Retina (tissue), 1 donor: ENCODE measurements at regions not wholly inside any gene's neighbourhood (a gene's known extent, or its start where the extent isn't known, plus 50 kb on each side); places are given as distances from the start of the nearest gene placed in this dataset.
"Not testable (repeated sequence)": the region's sequence is repeated elsewhere in the genome, so short reads cannot be mapped to it uniquely, and the experiment has no call there.

Experiments
- DNase-seq: peaks from one replicate; pipeline ENCODE4 v3.0.0-alpha.2; 2016

DNA sequence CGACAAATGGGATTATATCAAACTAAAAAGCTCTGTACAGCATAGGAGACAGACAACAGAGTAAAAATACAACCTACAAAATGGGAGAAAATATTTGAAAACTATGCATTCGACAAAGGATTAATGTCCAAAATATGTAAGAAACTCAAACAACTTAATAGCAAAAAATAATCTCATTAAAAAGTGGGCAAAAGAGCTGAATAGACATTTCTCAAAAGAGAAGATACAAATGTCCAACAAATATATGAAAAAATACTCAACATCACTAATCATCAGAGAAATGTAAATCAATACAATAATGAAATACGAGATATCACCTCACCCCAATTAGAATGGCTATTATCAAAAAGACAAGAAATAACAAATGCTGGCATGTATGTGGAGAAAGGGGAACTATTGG, 272.9 kb downstream of the KLHL13 start:
- DNase-seq = no peak

DNA sequence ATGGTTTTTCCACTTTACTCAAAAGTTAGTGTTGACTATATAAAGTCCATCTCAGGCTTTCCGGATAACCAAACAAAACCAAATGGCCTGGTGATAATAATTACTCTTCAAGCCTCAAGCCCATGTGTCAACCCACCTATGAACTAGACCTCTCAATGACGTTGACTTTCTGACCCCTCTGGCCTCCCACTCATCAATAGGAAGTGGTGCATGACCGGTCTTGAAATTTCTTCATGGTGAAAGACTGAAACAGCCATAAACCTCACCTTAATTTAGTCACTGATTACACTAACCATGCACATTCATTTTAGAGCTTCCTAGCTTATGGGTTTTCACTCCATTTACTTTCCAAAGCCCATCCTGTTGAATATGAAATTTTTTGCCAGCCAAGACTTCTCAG, 276.0 kb downstream of the KLHL13 start:
- no peak for DNase-seq

DNA sequence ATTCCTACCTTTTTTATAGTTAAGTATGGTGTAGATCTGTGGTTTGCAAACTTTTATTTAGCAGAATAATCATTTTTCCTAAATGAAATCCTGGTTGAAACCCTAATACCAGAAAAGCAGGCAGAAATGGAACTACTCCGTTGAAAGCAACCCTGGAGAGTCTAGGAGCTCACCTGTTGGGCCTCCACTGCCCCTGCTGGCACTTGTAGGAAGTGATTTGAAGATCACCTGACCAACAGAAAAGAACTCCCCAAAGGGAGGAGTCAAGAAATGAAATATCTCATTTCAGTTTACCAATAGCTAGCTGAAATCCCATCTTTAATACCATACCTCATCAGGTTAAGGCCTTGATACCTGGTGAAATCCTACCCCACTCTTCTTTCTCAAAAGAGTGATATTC, 277.1 kb downstream of the KLHL13 start:
- DNase-seq = no peak

DNA sequence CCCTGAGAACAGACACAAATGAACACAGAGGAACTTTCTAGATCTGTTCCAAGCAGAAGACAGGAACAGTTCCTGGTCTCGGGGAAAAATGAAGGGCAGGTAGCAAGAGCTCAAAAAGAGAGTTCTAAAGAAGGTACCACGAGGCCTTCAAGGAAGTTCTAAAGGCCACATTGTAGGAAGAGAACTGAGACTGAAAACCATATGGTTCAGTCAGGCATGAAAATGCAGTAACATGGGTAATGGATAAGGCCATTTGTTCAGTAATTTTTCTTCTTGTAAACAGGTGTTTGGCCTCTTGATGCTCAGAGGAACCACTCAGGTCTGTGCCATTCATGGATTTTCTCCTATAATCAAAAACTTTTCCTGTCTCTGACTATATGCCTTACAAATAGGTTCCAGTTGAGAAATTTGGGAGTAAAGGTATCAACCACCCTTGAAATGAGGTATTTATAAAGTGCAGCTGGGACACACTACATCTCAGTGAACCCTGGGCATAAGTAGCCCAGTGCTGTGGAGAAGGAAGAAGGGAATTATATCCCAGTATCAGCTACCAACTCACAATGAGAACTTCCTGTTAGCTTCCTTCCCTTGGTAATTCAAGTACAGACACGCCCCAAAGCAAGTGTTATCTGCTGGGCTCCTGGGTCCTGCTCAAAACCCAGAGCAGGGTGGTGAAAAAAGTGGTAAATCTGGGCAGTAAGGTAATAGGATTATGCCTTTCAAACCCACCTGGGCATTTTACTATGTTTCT, 277.9 kb downstream of the KLHL13 start:
- DNase-seq = no peak

DNA sequence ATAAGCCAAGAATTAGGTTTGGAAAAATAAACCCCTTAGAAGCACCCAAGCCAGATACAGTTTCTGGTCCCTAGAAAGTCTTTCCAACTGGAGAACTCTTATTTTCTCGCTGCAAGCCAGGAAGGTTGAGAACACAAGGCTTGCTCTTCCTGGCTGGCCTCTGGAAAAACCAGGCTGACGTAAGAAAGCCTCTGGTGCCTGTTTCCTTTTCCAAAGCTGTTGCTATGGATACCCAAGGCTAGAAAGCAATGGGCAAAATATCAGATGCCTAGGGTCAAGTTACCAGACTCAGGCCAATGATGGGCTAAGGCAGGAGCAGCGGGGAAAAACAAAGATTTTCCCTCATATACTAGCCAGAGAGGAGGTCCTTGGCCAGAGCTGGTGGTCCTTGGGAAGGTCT, 281.6 kb downstream of the KLHL13 start:
- DNase-seq = no peak

DNA sequence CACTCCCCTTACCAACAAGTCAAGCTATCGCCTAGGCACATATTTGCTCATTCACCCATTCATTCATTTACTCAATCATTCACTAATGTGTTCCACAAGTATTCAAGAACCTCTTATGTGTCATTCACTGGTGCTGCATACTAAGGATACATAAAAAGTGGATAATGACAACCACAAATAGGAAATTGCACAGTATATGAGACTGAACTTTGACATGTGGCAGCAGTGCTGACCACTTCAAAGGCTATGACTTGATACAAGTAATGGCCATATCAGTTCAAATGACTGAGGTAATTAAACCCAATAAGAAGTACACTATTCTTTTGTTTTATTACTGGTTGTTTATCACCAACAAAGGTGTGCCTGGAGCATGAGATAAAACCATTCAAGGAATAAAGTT, 282.5 kb downstream of the KLHL13 start:
- no peak for DNase-seq

DNA sequence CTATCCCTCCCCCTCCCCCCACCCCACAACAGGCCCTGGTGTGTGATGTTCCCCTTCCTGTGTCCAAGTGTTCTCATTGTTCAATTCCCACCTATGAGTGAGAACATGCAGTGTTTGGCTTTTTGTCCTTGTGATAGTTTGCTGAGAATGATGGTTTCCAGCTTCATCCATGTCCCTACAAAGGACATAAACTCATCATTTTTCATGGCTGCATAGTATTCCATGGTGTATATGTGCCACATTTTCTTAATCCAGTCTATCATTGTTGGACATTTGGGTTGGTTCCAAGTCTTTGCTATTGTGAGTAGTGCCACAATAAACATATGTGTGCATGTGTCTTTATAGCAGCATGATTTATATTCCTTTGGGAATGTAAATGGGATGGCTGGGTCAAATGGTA, 295.1 kb downstream of the KLHL13 start:
- not testable (repeated sequence) for DNase-seq

DNA sequence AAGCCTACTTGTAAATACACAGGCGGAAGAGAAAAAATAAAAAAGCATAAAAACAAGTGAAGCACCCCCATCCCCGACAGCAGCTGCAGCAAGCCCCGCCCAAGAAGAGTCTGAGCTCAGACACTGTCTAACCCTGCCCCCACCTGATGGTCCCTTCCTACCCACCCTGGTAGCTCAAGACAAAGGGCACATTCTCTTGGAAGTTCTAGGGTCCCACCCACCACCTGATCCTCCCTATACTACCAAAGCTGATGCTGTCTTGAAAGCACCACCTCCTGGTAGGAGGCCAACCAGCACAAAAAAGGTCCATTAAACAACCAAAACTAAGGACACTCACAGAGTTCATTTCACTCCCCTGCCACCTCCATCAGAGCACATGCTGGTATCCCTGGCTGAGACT, 308.2 kb downstream of the KLHL13 start:
- no peak for DNase-seq

DNA sequence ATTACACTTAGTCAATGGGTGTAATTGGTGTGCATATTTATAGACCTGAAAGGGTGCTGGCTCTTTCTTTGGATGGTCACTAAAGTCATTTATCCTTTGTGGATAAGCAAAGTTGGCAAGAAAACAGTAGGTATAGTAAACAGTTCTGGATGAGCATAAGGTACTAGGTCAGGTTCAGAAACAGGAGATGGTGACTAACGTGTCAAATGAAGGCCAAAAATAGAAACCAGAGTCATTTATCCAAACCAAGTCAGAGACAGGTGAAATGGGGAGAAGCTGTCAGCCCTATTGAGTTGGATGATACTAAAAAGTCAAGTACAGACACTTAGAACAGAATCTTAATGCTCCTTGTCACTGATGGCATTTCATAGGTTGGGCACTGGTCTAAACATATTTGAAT, 313.1 kb downstream of the KLHL13 start:
- no peak for DNase-seq

DNA sequence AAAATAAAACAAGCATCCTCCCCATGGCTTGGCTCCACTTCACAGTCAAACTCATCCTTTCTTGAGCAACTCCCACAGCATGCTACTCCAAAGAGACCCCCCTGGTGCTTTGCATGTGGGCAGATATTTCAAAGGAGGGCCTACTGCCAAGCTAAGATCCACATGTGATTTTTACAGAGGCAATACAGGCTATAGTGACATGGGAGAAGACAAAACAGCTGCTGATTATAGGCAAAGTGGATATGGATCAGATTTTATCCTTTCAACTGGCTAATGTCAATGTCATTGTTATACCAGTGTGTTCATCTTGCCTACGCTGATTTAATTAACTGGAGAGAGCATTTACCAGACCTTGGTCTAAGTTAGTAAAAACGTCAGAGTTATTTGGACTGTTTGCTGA, 328.3 kb downstream of the KLHL13 start:
- DNase-seq = no peak

DNA sequence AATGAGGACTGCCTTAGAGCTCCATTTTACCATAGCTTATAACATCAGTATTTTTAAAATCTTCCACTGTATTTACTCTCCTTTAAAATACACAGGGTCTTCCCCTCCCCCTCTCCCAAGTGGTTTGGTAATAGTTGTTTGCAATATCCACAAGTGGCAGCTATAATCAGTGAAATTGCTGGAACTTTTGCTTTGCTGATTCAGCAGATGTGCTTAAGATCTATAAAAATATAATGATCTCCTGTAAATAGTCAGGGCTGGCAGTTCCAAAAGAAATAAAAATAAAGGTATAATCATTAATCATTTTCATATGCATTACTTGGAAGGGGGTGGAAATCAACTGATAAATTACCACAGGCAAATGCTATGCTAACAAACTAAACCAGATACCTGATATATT, 345.2 kb downstream of the KLHL13 start:
- no peak for DNase-seq

DNA sequence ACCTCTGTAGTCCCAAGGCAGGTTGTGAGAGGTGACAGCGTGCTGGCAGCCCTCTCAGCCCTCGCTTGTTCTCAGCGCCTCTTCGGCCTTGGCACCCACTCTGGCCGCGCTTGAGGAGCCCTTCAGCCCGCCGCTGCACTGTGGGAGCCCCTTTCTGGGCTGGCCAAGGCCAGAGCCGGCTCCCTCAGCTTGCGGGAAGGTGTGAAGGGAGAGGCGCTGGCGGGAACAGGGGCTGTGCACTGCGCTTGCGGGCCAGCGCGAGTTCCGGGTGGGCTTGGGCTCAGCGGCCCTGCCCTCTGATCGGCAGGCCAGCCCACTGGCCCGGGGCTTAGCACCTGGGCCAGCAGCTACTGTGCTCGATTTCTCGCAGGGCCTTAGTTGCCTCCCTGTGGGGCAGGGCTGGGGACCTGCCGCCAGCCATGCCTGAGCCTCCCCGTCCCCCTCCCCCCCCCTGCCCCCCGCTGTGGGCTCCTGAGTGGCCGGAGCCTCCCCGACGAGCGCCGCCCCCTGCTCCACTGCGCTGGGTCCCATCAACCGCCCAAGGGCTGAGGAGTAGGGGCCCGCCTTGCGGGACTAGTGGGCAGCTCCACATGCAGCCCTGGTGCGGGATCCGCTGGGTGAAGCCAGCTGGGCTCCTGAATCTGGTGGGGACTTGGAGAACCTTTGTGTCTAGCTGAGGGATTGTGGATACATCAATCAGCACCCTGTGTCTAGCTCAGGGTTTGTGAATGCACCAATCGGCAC, 347.6 kb downstream of the KLHL13 start:
- DNase-seq = no peak

DNA sequence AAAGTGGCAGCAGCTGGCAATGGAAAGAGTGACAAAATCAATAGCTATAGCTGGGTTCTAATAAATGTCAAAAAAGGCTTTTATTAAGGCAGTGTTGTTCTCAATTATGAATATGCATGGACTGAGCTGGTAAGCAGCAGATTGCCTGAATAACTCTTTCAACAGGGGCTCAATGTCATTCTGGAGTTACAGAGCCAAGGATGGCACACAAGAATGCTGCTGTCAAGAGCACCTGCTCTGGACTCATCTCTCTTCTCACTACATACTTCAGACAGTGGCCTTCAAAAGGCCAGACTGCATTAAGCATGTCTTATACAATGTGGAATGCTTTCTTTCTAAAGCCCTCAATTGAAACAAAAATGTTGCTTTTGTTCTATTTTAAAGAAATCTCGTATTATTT, 351.4 kb downstream of the KLHL13 start:
- DNase-seq = no peak

DNA sequence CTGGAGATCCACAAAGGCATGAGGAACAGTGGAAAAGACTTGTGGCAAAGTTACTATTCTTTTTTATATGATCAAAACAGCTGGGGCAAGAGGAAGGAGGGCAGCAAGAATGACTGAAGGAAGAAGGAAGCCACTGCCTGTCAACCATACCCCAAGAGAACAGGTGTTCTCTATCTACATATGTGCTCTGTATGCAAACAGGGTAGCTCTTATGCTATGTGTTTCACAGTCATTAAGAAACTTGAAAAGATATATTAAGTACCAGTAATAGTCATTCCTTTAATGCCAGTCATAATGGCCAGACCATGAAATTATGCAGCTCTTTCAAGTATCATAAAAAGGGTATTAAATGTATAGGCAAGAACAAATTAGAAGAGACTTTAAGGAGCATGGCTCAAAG, 363.9 kb downstream of the KLHL13 start:
- no peak for DNase-seq

DNA sequence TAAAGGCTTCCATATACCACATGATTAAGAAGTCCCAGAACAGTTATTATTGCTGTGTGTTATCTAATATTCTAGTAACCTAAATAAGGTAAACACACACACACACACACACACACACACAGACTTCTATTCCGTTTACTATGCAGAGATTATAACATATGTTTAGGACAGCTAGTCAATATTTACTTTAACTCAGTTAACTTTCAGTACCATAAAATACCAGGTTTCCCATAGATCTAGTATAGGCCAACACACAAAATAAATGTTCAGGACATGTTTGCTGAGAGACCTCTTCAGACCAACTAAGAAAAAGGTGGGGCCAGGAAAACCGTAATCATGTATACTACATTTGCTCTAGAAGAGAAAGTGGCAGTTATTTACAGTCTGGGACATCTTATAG, 365.5 kb downstream of the KLHL13 start:
- no peak for DNase-seq

DNA sequence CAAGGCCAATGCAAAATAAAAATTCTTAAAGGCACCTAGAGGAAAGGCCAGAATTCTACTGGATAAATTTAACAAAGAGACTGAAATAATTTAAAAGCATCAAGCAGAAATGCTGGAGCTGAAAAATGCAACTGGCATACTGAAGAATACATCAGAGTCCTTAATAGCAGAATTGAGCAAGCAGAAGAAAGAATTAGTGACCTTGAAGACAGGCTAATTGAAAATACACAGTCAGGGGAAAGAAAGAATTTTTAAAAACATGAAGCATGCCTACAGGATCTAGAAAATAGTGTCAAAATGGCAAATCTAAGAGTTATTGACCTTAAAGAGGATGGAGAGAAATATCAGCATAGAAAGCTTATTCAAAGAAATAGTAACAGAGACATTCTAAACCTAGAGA, 371.7 kb downstream of the KLHL13 start:
- DNase-seq = no peak

DNA sequence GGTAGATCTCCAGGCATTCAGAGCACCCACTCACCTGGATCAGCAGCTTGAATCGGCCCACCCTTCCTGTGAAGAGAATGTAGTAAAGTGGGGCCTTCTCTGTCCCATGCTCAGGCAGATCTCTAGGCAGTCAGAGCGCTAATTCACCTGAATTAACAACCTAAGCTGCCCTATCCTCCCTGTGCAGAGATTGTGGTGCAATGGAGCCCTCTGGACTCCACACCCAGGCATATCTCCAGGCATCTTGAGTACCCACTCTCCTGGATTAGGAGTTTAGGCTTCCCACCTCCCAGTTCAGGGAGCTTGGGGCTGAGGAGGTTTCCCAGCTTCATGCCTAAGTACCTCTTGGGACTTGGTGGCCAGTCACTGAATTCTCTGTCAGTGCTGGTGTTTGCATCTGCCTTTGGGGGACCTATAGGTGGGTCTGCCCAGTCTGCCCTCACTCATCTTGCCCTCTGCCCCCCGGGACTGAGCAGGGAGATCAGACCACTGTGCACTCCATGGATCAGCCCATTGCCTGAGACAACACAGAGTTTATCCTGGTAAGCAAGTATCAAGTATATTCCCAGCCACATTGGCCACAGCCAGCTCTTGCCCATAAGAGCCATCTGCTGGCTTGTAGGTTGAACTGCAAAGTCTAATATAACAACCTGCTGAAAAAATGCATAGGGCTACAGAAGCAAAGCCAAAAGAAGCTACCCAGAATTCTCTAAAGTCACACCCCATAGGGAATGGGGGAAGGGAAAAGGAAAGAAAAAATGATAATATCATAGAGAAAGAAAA, 372.9 kb downstream of the KLHL13 start:
- no peak for DNase-seq

DNA sequence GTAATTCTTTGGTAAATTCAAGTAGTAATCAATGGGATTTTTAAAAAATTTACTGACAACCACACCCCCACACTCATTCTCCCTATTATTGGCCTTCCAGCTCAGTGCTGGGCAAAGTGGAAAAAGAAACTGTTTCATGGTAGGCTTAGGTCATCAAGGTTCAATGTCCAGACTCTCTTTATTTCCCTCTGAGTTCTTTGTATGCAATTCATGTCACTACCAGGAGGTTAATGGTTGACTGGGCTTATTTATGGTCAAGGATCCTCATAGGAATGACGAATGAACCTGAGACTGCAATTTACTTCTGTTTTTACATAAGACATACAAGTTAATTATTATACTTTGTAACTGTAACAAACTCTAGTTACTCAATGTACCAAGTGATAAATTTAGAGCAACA, 403.2 kb downstream of the KLHL13 start:
- no peak for DNase-seq

DNA sequence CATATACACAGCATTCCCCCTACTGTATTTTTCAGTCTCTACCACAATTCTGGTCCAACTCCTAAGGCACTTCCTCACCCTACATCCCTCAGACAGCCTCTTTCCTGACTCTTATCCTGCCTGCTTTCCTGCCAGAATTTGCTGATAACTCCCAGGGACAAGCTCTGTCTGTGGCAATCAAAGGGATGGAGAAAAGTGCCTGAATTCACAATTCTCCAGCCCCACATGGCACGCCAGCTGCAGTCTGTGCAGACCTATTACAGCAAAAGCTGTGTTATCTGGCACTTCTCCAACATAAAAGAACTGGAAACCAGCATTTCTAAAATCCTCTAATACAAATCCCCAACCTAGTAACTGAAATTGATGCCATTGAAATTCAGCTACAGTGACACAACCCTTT, 404.8 kb downstream of the KLHL13 start:
- no peak for DNase-seq

DNA sequence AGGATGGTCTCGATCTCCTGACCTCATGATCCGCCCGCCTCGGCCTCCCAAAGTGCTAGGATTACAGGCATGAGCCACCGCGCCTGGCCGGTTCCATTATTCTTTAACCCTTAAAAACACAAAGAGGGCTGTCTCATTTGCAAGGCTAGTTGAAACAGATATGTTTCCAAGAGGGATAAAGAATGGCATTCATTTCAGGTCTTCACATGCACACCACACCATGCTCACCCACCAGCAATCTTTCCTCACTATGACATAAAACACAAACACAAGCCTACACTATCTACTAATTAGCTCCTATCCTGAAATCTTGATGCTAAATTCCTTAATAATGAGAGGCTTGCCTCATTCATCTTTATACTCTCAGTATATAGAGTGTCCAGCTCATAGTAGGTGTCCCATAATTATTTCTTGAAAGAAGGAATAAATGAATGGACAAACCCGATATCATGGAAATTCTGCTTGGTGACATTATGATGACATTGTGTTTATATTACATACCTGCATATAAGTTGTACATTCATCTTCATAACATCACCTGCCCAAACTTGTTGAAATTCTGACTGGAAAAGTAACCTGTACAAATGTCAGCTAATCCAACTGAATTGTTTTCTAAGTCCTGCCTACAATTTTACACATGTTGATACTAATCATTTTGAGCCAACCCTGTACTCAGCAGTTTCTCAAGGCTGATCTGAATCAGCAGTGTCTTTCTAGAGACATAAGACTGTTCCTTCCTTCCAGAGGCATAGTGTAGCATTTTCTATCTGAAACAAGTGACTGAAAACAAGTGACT, 408.5 kb downstream of the KLHL13 start:
- no peak for DNase-seq

DNA sequence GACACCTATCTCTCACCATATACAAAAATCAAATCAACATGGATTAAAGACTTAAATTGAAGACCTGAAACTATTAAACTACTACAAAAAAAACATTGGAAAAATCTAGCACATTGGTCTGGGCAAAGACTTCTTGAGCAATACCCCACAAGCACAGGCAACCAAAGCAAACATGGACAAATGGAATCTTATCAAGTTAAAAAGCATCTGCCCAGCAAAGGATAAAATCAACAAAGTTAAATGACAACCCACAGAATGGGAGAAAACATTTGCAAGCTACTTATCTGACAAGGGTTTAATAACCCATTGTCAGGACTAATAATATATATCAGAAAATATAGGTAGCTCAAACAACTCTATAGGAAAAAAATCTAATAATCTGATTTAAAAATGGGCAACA, 415.6 kb downstream of the KLHL13 start:
- no peak for DNase-seq

DNA sequence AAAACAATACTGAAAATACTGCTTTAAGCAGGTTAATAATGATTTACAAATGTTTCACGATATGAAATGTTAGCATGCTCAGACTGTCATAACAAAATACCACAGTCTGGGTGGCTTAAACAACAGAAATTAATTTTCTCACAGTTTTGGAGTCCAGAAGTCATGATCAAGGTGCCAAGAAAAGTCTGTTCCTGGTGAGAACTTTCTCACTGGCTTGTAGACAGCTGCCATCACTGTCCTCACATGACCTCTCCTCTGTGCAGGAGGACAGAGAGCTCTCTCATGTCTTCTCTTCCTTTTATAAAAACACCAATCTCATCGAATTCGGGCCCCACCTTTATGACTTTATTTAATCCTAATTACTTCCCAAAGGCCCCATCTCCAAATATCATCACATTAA, 426.7 kb downstream of the KLHL13 start:
- DNase-seq = no peak

DNA sequence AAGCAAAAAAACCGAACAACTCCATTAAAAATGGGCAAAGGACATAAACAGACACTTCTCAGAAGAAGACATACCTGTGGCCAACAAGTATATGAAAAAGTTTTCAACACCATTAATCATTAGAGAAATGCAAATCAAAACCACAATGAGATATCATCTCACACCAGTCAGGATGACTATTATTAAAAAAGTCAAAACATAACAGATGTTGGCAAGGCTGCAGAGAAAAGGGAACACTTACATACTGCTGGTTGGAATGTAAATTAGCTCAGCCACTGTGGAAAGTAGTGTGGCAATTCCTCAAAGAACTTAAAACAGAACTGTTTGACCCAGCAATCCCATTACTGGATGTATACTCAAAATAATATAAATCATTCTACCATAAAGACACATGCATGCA, 436.3 kb downstream of the KLHL13 start:
- no peak for DNase-seq
